Fibroblast of skin of scalp (primary cell): ENCODE measurements at regions not wholly inside any gene's neighbourhood (a gene's known extent, or its start where the extent isn't known, plus 50 kb on each side); places are given as distances from the start of the nearest gene placed in this dataset.

Experiments
- DNase-seq: peaks from one replicate; pipeline ENCODE4 v3.0.0-alpha.2; 2013

DNA sequence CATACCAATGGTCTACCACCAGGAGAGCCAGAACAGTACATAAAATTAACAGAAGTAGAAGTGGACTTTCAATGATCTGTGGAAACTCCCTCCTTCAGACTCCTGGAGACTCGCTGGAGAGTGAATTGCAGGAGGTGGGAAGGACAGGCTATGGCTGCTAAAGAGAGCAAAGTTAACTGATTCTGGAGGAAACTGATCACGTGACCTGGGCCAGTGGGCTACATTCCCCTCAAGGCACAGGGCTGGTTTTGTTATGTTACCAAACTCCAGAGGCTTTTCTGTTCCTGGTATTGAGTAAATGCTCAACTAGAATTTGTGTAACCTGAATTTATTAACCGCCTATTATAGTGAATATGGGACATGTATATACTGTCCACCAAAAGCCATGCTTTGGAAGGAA lies 372.6 kb downstream of the MTRR start:
- DNase-seq: no peak

DNA sequence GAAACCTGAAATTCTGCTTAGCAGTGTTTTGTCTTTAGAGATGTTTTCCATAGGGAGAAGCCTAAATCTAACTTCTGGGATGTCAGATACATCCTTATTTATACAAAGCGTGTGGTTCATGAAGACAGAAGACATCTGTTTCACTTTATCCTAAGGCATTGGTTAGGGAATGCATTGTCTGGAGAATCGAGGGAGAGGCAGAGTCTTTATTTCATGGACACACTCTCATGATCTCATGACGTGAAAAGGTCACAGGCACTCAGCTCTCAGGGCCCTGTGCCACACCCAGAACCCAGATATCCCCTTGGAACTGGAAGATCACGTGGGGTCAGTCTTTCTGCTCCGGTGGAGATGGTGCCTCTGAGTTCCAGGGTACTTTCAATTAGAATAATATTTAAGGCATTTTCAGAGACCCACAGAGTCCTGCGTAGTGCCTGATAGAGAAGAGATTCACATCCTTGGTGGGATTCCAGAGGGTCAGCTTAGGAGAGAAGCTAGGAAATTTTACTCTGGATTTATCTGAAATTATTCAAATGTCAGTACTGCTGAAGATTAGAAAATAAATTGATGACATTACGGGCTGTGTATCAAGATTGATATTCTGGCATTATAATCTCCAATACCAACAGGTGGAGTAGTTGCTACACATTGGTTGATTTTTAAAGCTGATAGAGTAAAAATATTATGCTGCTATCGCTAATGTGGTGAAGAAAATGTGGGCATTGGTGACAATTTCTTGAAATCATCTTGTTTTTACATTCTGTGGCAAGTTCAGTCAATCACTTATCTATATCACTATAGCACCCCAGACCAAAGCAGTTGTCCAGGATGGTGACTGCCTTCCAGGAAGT lies 378.3 kb downstream of the MTRR start:
- no peak for DNase-seq

DNA sequence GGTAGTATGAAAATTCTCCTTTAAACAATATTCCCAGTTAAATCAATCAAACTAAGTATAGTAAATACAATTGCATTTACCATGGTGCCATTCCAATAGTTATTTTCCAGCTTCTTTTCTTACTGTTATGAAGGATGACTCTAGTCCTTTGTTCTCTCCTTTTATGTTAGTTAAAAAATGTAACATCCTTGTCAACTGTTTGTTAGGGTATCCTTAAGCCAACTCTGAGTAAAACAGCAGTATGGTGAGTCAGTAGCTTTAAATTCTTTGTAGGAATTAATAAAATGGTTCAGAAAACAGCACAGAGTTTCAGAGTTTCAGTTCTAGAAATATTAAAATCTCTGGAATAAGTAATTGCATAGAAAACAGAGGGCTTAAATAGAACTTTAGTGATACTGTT lies 384.4 kb downstream of the MTRR start:
- DNase-seq: no peak

DNA sequence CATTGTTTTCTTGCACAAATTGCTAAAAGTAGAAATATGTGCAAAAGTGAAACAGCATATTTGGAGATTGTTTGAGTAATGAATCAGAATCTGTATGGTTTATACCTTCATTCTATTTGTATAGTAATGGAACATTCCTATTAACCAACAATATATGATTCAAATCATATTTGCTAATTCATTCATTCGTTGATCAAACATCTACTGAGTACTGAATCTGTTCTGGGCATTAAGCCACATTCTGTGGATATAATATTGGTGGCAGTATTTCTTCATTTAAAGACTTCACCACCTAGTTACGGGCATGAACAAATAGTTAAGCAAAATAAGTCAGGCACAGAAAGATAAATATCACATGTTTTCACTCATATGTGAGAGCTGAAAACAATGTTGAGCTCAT lies 385.7 kb downstream of the MTRR start:
- DNase-seq: peak; percentile 6

DNA sequence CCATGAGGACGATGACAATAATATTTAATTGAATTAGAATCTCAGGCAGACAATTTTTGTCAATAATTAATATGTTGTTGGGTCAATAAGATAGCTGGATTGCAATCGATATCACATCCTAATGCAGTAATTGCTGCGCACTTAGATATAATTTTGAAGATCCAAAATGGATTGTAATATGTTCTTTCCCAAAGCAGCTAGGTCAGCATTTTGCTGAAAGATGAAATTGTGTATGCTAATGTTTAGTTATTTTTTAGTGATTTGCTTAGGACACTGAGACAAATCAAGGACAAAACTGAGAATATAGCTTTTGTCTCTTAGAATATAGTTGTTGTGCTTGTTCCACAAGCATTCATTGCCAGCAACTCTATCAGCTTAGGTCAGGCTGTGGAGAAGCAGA lies 389.9 kb downstream of the MTRR start:
- DNase-seq: no peak

DNA sequence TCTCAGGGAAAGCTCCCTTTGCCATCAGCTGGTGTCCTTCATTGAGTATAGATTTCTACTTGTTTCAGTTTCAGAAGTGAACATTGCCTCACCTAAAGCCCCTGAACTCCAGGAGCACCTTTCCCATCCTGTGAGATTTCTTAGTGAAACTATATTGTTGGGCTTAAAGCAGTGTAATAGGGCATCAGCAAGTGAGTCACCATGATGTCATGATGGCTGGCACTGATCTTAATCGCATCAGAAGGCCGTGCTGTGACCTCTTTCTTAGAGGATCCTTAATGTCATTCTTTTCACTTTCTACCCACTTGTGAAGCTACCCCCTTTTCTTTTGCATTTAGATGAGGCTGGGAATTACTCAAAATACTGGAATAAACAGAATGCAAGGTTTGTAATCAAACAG lies 401.3 kb downstream of the MTRR start:
- DNase-seq: no peak

DNA sequence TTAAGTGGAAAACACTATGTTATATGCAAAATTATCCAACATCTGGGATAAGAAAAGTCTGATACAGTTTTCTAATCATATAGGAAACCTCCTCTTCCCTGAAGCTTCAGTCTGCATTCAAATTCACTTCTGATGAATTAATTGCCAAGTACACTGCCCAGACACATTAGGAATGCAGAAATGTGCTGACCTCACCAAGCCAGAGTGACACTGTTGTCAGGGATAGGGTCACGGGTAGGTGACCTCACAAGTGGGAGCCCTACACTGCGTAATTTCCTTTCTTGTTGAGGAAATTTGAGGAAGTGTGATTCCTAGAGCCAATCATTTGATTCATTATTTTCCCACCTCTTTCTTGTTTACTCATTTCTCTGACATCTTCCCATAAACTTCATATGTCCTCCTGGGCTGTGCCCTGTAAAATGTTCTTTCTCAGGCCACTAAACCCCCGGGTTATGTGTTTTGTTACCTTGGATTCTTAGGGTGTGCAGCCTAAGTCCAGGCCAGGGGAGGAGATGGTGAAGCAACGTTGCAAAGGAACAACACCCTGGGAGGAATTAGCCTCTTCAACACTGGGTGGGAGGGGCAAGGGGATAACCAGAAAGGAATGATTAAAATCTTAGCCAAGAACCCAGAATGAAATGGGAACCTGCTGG lies 411.9 kb downstream of the MTRR start:
- DNase-seq: no peak

DNA sequence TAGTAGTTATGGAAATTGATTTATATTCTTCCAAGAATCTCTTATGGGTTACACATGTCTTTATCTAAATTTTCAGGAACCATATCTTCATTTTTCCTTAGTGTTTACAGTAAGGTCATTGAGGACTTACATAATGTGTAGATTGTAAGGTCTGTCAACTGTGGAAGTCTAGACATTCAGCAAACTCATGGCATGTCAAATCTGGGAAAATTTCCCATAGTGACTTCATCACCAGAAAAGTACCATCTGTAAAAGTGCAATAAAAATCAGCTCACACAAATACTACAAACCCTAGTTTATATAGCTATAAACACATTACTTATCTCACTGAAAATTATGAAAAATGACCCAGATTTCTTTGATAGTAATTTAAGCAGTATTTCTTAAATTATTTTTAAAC lies 419.4 kb downstream of the MTRR start:
- peak; percentile 7 for DNase-seq

DNA sequence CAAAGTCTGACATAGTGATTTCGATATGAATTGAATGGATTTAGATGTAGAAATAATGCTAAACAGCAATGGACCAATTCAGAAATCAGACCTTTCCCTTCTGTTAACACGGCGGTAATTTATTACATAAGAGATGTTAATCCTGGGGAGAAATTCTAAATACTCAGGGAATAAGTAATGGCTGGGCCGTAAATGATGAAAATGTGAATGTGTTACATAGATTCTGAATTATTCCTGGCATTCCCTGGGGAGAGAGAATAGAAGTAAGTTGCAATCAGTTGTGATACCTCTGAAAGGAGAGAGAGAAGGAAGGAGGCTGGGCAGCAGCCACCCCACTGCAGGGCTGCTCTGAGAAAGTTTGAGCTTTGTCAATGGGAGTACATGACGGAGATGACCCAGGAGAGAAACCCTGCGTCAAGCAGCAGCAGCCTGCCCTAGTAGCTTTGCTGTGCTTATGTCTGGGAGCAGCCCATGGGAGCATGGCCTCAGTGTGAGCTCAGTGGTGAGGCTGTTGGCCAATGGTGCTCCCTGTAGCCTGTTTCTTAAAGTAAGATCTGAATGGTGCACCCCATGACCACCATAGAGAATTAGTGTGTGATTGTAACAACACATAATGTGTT lies 420.1 kb downstream of the MTRR start:
- DNase-seq: no peak

DNA sequence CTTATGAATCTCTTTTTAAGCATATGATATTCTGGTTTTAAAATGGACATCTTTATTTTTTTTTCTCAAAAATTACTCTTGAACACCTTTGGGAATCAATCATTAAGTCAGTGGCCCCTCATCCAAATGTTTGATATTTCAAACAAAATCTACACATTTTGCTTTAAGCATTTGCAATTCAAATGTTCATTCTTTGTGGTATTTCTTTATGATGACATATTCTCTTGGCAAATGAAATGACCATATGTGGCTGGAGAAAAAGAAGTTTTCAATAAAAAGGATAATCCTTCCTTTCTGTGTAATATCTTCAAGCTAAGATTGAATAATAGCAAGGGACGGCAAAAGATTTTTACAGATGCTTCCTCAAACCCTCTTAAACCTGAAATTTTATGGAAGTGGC lies 420.8 kb downstream of the MTRR start:
- DNase-seq: peak; percentile 3

DNA sequence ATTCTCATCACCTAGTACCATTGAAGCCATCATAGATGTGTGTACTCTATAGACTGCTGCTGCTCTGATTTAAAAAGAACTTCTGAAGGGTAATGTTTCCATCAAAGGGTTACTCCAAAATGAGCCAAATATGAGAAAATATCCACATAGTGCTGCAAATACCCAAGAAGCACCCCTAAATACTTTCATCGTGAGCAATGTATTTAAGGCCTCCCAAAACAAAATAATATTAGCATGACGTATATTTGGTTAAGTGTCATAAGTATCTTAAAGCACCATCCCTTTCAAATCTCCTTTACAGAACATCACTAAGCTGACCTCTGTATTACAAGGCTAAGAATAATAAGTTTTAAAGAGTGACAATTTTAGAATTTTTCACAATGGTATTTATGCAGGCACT lies 421.8 kb downstream of the MTRR start:
- DNase-seq: no peak

DNA sequence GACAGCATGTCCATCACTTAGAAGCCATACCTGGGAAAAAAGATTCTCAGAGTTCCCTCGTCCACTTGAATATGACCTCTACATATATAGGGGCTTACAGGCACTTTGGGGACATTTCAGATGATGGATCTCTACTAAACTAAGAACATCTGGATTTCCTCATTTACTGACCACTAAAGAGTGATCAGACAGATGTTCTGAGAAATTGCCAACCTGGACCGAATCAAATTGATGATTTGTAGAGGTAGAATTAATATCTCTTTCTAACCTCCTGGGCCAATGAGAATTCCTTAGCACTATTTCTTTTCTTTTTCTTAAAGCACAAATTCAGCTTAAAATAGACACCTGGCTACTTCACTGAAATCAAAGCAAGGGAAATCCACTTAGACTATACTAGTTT lies 422.7 kb downstream of the MTRR start:
- DNase-seq: no peak

DNA sequence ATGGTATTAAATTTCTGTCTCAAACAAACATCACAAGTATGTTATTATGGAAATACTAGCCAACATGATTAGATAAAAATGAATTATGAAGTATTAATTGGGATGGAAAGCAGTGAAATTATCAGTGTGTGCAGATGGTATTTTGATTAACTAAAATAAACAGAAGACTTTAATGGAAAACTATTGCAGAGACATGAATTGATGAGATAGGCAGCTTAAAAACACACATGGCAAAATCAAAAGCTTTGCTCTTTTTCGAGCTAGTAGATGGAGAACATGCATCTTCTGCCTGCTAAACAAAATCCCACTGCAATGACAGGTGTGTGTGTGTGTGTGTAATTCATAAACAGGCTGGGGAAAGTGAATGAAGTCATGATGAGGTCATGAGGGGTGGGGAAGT lies 426.2 kb downstream of the MTRR start:
- DNase-seq: no peak

DNA sequence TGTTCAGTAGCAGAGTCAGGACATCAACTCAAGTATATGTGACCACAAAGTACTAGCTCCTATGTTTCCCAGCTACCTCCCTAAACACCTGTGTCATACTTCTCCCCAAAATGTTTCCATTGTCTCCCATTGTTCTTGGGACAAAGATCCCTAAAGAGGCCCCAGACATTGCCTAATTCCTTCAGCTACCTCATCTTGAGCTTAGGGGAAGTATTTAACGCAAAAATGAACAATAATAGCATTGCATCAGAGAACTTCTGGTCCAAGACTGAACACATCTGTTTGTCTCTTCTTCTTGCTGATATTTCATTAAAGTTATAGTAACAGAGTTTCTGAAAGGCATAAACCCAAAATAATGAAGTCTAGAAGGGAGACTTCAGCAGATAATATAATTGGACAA lies 430.8 kb downstream of the MTRR start:
- no peak for DNase-seq

DNA sequence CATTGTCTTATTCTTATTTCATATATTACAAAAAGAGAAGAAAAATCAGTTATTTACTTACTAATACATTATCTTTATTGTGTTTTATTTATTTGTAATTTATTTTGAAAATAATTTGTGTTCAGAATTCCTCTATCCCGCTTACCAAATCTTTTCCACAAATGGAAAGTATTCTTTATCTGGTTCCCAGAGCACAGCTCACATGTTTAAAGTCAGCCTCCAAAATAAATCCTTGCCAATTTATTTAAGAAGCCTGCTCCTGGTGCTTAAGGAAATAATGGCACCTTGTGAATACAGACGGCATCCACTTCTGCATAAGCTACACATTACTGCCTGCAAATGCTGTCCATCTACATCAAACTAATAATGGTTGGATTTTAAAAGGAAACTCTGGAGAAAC lies 435.4 kb downstream of the MTRR start:
- no peak for DNase-seq

DNA sequence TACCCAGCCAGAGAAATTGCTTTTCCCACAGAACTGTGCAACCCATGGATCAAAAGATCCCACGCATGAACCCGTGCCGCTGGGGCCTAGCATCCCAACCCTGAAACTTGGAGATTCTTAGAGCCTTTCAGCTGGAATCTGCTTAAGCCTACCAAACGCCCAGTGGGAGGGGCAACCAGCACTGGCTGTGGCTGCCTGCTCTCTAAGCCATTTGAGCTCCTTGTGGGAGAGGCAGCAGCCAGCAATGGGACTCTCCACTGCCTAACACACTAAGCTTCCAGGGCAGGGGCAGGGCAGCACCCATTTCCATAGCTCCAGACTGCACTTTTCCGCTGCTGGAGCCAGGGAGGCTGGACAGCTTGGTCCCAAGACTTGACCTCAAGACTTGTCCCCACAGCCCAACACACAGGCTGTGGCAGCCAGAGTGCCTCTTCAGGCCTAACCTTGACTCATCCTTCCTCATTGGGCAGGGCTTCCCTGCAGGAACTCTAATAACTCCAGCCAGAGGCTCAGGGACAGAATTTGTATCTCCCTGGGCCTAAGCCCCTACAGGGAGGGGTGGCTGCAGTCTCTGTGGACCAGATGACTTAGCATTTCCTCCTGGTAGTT lies 437.4 kb downstream of the MTRR start:
- no peak for DNase-seq

DNA sequence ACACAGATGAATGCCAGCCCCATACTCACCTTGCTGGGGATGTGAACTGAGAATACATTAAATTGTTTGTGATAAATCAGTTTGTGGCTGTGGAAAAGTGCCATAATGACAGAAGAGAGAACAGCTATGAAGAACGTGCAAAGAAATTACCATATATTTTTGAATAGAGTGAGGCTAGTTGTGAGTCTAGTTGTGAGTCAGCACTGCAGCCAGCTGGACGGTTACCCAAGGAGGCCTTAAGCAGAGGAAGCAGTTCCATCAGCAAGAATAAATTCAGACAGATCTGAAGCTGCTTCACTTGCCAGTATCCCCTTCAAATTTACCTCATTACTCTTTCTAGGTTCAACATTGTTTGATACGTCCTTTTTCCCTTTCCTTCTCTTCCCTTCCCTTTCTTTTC lies 446.0 kb downstream of the MTRR start:
- no peak for DNase-seq

DNA sequence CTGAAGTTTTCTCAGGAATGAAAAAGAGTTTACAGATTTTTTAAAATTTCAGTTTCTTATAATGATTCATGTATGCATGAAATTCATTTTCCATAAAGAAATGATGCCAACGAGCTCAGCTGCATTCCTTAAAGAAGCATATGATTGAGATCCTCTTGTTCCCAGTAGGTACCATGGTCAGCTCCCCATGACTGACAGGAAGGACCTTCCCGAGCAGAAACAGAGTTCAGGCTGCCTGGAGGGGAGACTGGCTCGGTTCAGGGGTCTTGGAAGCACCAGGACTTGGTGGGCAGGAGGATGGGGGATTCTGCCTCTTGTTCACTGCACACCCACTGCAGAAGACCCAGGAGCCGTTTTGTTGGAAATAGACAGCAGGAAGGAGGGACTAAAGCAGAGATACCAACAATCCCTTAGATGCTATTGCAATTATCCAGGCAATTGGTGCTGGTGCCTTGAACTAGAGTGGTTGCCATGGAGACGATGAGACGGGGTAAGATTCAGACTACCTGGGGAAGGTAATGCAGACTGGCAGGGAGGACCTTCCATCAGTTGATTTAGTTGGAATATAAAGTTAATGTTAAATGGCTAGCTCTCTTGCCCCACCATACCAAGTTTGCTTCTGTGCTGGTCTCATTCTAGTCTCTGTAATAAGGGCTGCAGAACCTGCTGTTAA lies 447.8 kb downstream of the MTRR start:
- DNase-seq: no peak

DNA sequence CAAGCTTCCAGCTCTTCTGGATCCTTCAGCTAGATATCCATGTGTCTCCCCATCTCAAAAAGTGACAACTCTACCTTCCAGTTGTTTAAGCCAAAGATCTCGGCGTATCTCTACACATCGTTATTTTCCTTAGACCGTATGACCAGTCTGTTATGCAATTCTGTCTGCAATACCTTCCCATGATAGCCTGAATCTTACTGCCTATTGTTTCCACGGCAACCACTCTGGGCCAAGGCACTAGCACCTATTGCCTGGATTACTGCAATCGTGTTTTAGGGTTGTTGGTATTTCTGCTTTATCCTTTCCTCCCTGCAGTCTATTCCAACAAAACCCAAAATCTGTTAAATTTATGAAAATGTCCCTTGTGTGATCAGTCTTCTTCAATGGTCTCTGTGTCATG lies 448.4 kb downstream of the MTRR start:
- DNase-seq: no peak

DNA sequence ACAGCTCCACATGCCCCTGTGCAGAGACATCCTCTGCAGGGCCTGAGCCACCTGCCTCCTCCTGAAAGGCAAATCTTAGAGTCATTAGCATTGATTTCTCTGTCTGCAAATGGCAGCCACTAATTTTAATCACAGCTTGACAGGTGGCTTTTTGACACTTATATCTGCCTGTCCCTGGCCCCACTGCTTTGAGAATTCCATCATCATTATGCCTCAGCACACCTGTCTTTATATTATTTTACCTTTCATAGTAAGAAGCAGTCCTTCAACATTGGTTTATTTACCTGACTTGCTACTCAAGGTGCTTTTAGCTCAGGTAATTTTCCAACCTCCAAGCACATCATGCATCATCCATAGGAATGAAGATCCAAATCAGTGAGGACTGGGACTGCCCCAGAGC lies 451.3 kb downstream of the MTRR start:
- DNase-seq: no peak

DNA sequence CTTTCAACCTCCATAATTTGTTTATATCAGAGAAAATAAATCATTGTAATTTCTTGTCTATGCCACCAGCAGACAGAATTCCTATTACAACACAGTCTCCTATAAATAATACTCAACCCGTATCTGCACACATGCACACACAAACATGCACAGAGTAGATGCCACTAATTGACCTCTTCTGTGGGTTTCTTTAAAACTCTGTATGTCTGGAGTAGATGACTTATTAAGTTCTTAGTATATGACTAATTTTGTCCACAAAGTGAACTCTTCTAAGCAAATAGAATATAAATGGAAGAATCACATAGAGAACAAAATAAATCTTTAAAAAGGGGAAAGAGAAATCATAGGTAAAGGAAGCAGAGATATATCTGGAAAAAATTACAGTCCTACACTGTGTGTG lies 452.3 kb downstream of the MTRR start:
- no peak for DNase-seq

DNA sequence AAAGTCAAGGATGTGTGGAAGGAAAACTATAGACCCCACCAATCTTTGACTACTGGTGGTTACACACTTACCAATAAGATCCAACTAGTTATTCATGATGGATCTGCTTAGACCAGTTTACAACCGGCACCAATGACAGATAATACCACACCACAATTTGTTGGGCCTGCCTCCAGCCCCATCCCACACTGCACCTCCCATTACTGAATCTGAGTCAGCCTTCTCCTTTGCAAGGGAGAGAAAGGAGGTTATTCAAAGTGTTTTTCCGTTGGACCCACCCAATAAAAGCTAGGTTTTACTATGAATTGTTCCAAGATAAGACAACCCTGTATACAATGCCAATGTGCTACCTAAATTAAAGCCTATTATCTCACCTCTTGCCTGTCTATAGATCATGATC lies 453.5 kb downstream of the MTRR start:
- no peak for DNase-seq

DNA sequence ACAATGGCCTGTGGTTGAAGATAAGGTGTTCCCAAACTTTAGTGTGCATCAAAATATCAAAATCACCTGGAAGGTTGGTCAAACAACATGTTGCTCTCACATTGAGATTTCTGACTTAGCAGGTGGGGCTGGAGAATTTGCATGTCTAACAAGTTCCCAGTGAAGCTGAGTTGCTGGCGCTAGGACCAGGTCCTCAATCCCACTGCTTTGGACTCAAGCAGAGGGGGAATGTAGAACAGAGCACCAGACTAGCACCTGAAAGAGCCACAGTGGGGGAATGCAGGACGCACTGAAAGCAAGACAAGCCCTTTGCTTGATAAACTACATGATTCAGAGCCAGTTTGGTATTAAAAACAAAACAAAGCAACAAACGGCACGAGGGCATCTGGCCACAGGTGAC lies 458.1 kb downstream of the MTRR start:
- no peak for DNase-seq
